CD14-positive monocyte (primary cell): ENCODE measurements at regions not wholly inside any gene's neighbourhood (a gene's known extent, or its start where the extent isn't known, plus 50 kb on each side); places are given as distances from the start of the nearest gene placed in this dataset.

ENCODE experiments used
- DNase-seq, 3 donors: peaks; one replicate each; pipeline ENCODE4 v3.0.0-alpha.2; 2011 to 2022
- H2AFZ ChIP-seq: 2 replicates; pipeline ENCODE4 v1.6.0; 2012; ENCODE audit warnings: mild to moderate bottlenecking, low read depth, low read length, inconsistent platforms; ENCODE audit not compliant: insufficient read depth, poor library complexity, severe bottlenecking
- H3K27ac ChIP-seq, 2 donors: 1 replicate in 1 of 2; 2 replicates in 1 of 2; pipeline ENCODE4 v1.5.1; 2012 to 2013; ENCODE audit warnings: low read length in 2 of 2, control low read depth in 1 of 2, inconsistent platforms in 1 of 2, low read depth in 1 of 2, mild to moderate bottlenecking in 1 of 2
- H3K27me3 ChIP-seq, 2 donors: one replicate each; pipeline versions ENCODE4 v1.6.0 to v1.6.1; 2011 to 2013; ENCODE audit warnings: low read length in 2 of 2; ENCODE audit not compliant: control insufficient read depth in 2 of 2, insufficient read depth in 2 of 2
- H3K36me3 ChIP-seq, 2 donors: replicated peaks in 1 of 2; 1 replicate in 1 of 2; 2 replicates in 1 of 2; pipeline versions ENCODE4 v1.5.1 to v1.6.1; 2012 to 2013; ENCODE audit warnings: low read length in 2 of 2, control low read depth in 1 of 2, inconsistent platforms in 1 of 2, mild to moderate bottlenecking in 1 of 2; ENCODE audit not compliant: insufficient read depth in 2 of 2, control insufficient read depth in 1 of 2
- H3K4me1 ChIP-seq, 2 donors: 1 replicate in 1 of 2; 2 replicates in 1 of 2; pipeline versions ENCODE4 v1.5.1 to v1.6.1; 2012 to 2013; ENCODE audit warnings: low read length in 2 of 2, control low read depth in 1 of 2, inconsistent platforms in 1 of 2, mild to moderate bottlenecking in 1 of 2, moderate library complexity in 1 of 2; ENCODE audit not compliant: insufficient read depth in 2 of 2, control insufficient read depth in 1 of 2
- H3K4me2 ChIP-seq: replicated peaks from 2 replicates; pipeline ENCODE3; 2012; ENCODE audit warnings: low read length, moderate library complexity, mild to moderate bottlenecking; ENCODE audit not compliant: poor library complexity, severe bottlenecking; ENCODE audit errors: extremely low read depth
- H3K4me3 ChIP-seq, 3 experiments: fragments of 200-600 bp in 1 of 3; sonication (generic) in 1 of 3; replicated peaks in 1 of 3; 1 replicate in 2 of 3; 2 replicates in 1 of 3; pipeline ENCODE4 v1.5.1; 2011 to 2013; ENCODE audit warnings: low read length in 3 of 3, mild to moderate bottlenecking in 3 of 3, control low read depth in 2 of 3, low read depth in 2 of 3, inconsistent platforms in 1 of 3, moderate library complexity in 1 of 3
- H3K79me2 ChIP-seq: 2 replicates; pipeline ENCODE4 v1.6.0; 2012; ENCODE audit warnings: mild to moderate bottlenecking, control low read depth, inconsistent platforms, low read length, moderate library complexity; ENCODE audit not compliant: insufficient read depth
- H3K9ac ChIP-seq: 2 replicates; pipeline ENCODE4 v1.6.0; 2017; ENCODE audit warnings: low read length, mild to moderate bottlenecking; ENCODE audit not compliant: insufficient read depth, poor library complexity, severe bottlenecking
- H3K9me3 ChIP-seq, 2 donors: replicated peaks in 1 of 2; 1 replicate in 1 of 2; 2 replicates in 1 of 2; pipeline versions ENCODE4 v1.5.1 to v1.6.1; 2012 to 2013; ENCODE audit warnings: low read length in 2 of 2, control low read depth in 1 of 2; ENCODE audit not compliant: control insufficient read depth in 1 of 2, insufficient read depth in 1 of 2
- H4K20me1 ChIP-seq: 2 replicates; pipeline ENCODE4 v1.6.0; 2012; ENCODE audit warnings: mild to moderate bottlenecking, low read length, control low read depth, moderate library complexity; ENCODE audit not compliant: insufficient read depth
- H3K27ac Mint-ChIP-seq, 7 donors: one replicate each; pipeline ENCODE4 v1.8.0; 2020; ENCODE audit warnings: mild to moderate bottlenecking in 7 of 7, mixed read lengths in 7 of 7, moderate library complexity in 6 of 7, inconsistent platforms in 2 of 7
- H3K27me3 Mint-ChIP-seq, 3 donors: one replicate each; pipeline ENCODE4 v1.8.0; 2021 to 2022; ENCODE audit warnings: low read depth in 3 of 3, mild to moderate bottlenecking in 3 of 3, mixed read lengths in 3 of 3, moderate library complexity in 3 of 3, inconsistent platforms in 1 of 3
- H3K36me3 Mint-ChIP-seq, 2 donors: one replicate each; pipeline ENCODE4 v1.8.0; 2020; ENCODE audit warnings: mixed read lengths in 2 of 2, inconsistent platforms in 1 of 2, mild to moderate bottlenecking in 1 of 2
- H3K4me1 Mint-ChIP-seq: one replicate; pipeline ENCODE4 v1.8.0; 2020; ENCODE audit warnings: mild to moderate bottlenecking, mixed read lengths
- H3K4me3 Mint-ChIP-seq, 2 donors: one replicate each; pipeline ENCODE4 v1.8.0; 2020; ENCODE audit warnings: mild to moderate bottlenecking in 2 of 2, mixed read lengths in 2 of 2, moderate library complexity in 1 of 2
- H3K9me3 Mint-ChIP-seq, 7 donors: one replicate each; pipeline ENCODE4 v1.8.0; 2020 to 2022; ENCODE audit warnings: mixed read lengths in 7 of 7, mild to moderate bottlenecking in 6 of 7, moderate library complexity in 6 of 7, inconsistent platforms in 2 of 7
- CTCF ChIP-seq: fragments of 200-600 bp; IDR thresholded peaks from one replicate; pipeline ENCODE4 v1.8.0; 2022; ENCODE audit warnings: antibody characterized with exemption, mild to moderate bottlenecking
- WGBS: methylation state at CpG from one replicate; pipeline ENCODE4 v1.1.5; 2013; ENCODE audit warnings: missing lambda C conversion rate; ENCODE audit not compliant: insufficient coverage; 5-methylcytosine and 5-hydroxymethylcytosine counted together
- intact Hi-C, 2 donors: fragments of 100-400 bp; cut with micrococcal nuclease; formaldehyde crosslinking; loops; one replicate each; pipeline versions ENCODE4 v1.15.0 to v1.15.1; 2023

- no peak for TF ChIP-seq CTCF
- Histone ChIP-seq H3K4me1 (no peaks in the 10 kb centered on the region), H3K9ac (no peak overlapping the region), H3K4me2 (no peak overlapping the region), H4K20me1 (no peaks in the 10 kb centered on the region), H2AFZ (no peak overlapping the region), H3K9me3 (no peaks in the 10 kb centered on the region), H3K27ac (no peak overlapping the region), H3K79me2 (no peaks in the 10 kb centered on the region), H3K4me3 (no peak overlapping the region), H3K36me3 (no peaks in the 10 kb centered on the region), H3K27me3 (no peaks in the 10 kb centered on the region)
- no peak for DNase-seq
- H3K9me3 Mint-ChIP-seq = peaks cover 0 to 2% (median 0%) of the 10 kb centered on the region in 7 donors
- no CpG with 5 or more reads among the region's 6 CpGs for WGBS
- intact Hi-C loops = no loop called here
- no peak overlapping the region for H3K27ac Mint-ChIP-seq
- H3K36me3 Mint-ChIP-seq = no peaks in the 10 kb centered on the region
- no peak overlapping the region for H3K4me3 Mint-ChIP-seq
- no peaks in the 10 kb centered on the region for H3K4me1 Mint-ChIP-seq
- peaks cover 7 to 14% (median 9%) of the 10 kb centered on the region in 3 donors for H3K27me3 Mint-ChIP-seq
Observed at GRCh38 chr22:27460591-27461347, 340.8 kb downstream of the MN1 start.

- H3K4me3 Mint-ChIP-seq = no peak overlapping the region
- 100% methylated on average over 1 of the region's 3 CpGs for WGBS
Observed at GRCh38 chr22:27461470-27461869, 340.1 kb downstream of the MN1 start.

More at GRCh38 chr22:27461470-27461869, 340.1 kb downstream of the MN1 start:
- Histone ChIP-seq H3K9me3 (no peaks in the 10 kb centered on the region), H3K36me3 (no peaks in the 10 kb centered on the region), H3K27ac (no peak overlapping the region), H3K4me1 (no peaks in the 10 kb centered on the region), H3K4me2 (no peak overlapping the region), H3K79me2 (no peaks in the 10 kb centered on the region), H4K20me1 (no peaks in the 10 kb centered on the region), H2AFZ (no peak overlapping the region), H3K4me3 (no peak overlapping the region), H3K9ac (no peak overlapping the region), H3K27me3 (no peaks in the 10 kb centered on the region)
- DNase-seq = no peak
- no peak for TF ChIP-seq CTCF
- Mint-ChIP-seq H3K36me3 (no peaks in the 10 kb centered on the region), H3K27ac (no peak overlapping the region), H3K4me1 (no peaks in the 10 kb centered on the region), H3K27me3 (peaks cover 7 to 14% (median 9%) of the 10 kb centered on the region in 3 donors), H3K9me3 (peaks cover 0 to 2% (median 0%) of the 10 kb centered on the region in 7 donors)
- intact Hi-C loops = no loop called here
